ENCODE measurements at regions not wholly inside any gene's neighbourhood (a gene's known extent, or its start where the extent isn't known, plus 50 kb on each side); places are given as distances from the start of the nearest gene placed in this dataset.
A peak's percentile ranks its signal among the peaks of the same experiment; 100 is the strongest.

DNA sequence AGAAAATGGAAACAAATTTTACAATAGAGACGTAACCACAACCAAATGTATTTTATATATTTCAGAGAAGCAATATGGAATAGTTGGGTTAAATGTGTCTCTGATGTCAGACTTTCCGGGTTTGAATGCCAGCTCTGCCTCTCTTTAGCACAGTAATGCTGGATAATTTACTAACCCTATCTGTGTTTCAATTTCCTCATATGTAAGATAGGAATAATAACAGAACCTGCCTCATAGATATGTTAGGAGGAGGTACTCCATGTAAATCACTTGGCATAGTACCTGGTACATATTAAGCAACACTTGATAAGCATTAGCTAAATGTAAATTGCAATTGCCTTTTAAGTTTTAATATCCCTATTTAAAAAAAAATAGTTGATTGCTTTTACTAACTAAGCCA lies 231.3 kb upstream of the ZC3H15 start:
- no peak overlapping the region for H2AFZ ChIP-seq (ENCODE audit: low read length)
- H3K4me2 ChIP-seq (ENCODE audit: low read length): no peak overlapping the region
- DNase-seq: no peak
- intact Hi-C loops (cut with micrococcal nuclease): loop anchor here (10.0 kb wide), 1 partner anchor 190 kb away; no protein-coding TSS in a partner anchor
- no peak overlapping the region for H3K27ac ChIP-seq (ENCODE audit: low read length)
- no peaks in the 10 kb centered on the region for H3F3A ChIP-seq (ENCODE audit: low read length, unreplicated experiment)
- no peaks in the 10 kb centered on the region for H3K4me1 ChIP-seq (ENCODE audit: insufficient read depth, low read length)
- no peaks in the 10 kb centered on the region for H3K9me3 ChIP-seq (ENCODE audit: low read length)
- H3K36me3 ChIP-seq (ENCODE audit: low read depth, low read length): no peaks in the 10 kb centered on the region
- no peaks in the 10 kb centered on the region for H4K20me1 ChIP-seq (ENCODE audit: low read length)
- POLR2A ChIA-PET (ENCODE audit: unreplicated experiment): no interaction called here
- TF ChIP-seq EZH2phosphoT487 (IDR thresholded peaks at IDR 0.05; ENCODE audit: borderline replicate concordance, low read length) (no peak), EZH2 (IDR thresholded peaks at IDR 0.05; ENCODE audit: low read length, unreplicated experiment) (no peak)
- TF ChIP-seq, protein P1, sequence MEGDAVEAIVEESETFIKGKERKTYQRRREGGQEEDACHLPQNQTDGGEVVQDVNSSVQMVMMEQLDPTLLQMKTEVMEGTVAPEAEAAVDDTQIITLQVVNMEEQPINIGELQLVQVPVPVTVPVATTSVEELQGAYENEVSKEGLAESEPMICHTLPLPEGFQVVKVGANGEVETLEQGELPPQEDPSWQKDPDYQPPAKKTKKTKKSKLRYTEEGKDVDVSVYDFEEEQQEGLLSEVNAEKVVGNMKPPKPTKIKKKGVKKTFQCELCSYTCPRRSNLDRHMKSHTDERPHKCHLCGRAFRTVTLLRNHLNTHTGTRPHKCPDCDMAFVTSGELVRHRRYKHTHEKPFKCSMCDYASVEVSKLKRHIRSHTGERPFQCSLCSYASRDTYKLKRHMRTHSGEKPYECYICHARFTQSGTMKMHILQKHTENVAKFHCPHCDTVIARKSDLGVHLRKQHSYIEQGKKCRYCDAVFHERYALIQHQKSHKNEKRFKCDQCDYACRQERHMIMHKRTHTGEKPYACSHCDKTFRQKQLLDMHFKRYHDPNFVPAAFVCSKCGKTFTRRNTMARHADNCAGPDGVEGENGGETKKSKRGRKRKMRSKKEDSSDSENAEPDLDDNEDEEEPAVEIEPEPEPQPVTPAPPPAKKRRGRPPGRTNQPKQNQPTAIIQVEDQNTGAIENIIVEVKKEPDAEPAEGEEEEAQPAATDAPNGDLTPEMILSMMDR (conservative IDR thresholded peaks at IDR 0.05; ENCODE audit: low read depth, low read length): no peak
- H3K27me3 ChIP-seq (ENCODE audit: low read length): no peaks in the 10 kb centered on the region
- H3K4me3 ChIP-seq (ENCODE audit: low read length): no peak overlapping the region
- no peaks in the 10 kb centered on the region for H3K9me2 ChIP-seq (replicated peaks; ENCODE audit: low read length)
- CTCF ChIA-PET: no interaction called here
- BruUV-seq (replicated peaks): no TSS peak
- H3K79me2 ChIP-seq (ENCODE audit: low read length): no peaks in the 10 kb centered on the region
- no peak for ATAC-seq
- no peak overlapping the region for H3K9ac ChIP-seq (ENCODE audit: low read length)

DNA sequence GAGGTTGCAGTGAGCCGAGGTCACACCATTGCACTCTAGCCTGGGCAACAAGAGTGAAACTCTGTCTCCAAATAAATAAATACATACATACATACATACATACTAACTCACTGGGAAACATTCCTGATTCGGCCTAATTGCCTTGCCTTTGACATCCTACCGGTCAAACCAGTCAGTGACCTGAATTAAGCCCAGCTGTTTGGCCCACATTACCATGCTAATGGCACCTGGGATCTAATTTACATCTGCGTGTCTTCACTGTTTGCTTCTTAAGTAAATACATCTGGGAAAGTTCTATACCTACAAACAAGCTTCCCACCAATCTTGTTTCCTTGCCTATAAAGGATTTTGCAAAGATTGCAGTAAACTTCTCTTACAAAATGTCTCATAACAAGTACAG lies 230.2 kb upstream of the ZC3H15 start:
- Histone ChIP-seq H3K4me2 (ENCODE audit: low read length) (no peak overlapping the region), H3K9me2 (replicated peaks; ENCODE audit: low read length) (no peaks in the 10 kb centered on the region), H3F3A (ENCODE audit: low read length, unreplicated experiment) (no peaks in the 10 kb centered on the region), H3K27ac (ENCODE audit: low read length) (no peak overlapping the region), H3K9ac (ENCODE audit: low read length) (no peak overlapping the region), H3K9me3 (ENCODE audit: low read length) (no peaks in the 10 kb centered on the region), H3K4me3 (ENCODE audit: low read length) (no peak overlapping the region), H3K27me3 (ENCODE audit: low read length) (no peaks in the 10 kb centered on the region), H3K36me3 (ENCODE audit: low read depth, low read length) (no peaks in the 10 kb centered on the region), H4K20me1 (ENCODE audit: low read length) (no peaks in the 10 kb centered on the region), H3K79me2 (ENCODE audit: low read length) (no peaks in the 10 kb centered on the region), H3K4me1 (ENCODE audit: insufficient read depth, low read length) (no peaks in the 10 kb centered on the region), H2AFZ (ENCODE audit: low read length) (no peak overlapping the region)
- intact Hi-C loops (cut with micrococcal nuclease): loop anchor here (1.0 to 10.0 kb wide), 8 partner anchors 125 to 1048 kb away; no protein-coding TSS in a partner anchor
- no peak for TF ChIP-seq EZH2 (IDR thresholded peaks at IDR 0.05; ENCODE audit: low read length, unreplicated experiment)
- TF ChIP-seq, protein P1 (conservative IDR thresholded peaks at IDR 0.05; ENCODE audit: low read depth, low read length): no peak
- no peak for TF ChIP-seq EZH2phosphoT487 (IDR thresholded peaks at IDR 0.05; ENCODE audit: borderline replicate concordance, low read length)
- POLR2A ChIA-PET (ENCODE audit: unreplicated experiment): no interaction called here
- ATAC-seq (no peak), DNase-seq (no peak)
- BruUV-seq (replicated peaks): no TSS peak
- CTCF ChIA-PET: no interaction called here

DNA sequence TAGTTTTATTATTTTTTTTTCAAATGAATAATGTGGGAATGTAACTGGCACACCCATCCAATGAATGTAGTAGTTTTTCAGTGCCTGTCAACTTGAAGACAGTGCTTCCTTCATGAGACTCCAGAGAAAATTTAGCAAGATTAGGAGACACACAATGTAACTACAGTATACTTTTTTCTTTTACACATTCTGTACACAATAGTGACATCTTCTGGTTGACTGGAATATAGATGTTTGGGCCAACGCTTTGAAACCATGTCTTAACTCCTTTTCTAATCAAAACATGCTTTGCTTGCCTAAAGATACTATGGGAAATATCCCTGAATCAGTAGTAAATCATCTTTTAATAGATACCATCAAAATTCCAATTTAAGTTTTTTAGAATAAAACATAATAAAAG lies 229.5 kb upstream of the ZC3H15 start:
- peak; percentile 76 for DNase-seq
- Histone ChIP-seq H3K27me3 (ENCODE audit: low read length) (no peaks in the 10 kb centered on the region), H3K9ac (ENCODE audit: low read length) (no peak overlapping the region), H3K9me3 (ENCODE audit: low read length) (no peaks in the 10 kb centered on the region), H4K20me1 (ENCODE audit: low read length) (no peaks in the 10 kb centered on the region), H3F3A (ENCODE audit: low read length, unreplicated experiment) (no peaks in the 10 kb centered on the region), H3K4me1 (ENCODE audit: insufficient read depth, low read length) (no peaks in the 10 kb centered on the region), H3K36me3 (ENCODE audit: low read depth, low read length) (no peaks in the 10 kb centered on the region), H3K4me3 (ENCODE audit: low read length) (no peak overlapping the region), H3K27ac (ENCODE audit: low read length) (no peak overlapping the region), H3K9me2 (replicated peaks; ENCODE audit: low read length) (no peaks in the 10 kb centered on the region), H3K4me2 (ENCODE audit: low read length) (no peak overlapping the region), H2AFZ (ENCODE audit: low read length) (no peak overlapping the region), H3K79me2 (ENCODE audit: low read length) (no peaks in the 10 kb centered on the region)
- no TSS peak for BruUV-seq (replicated peaks)
- ChIA-PET CTCF (no interaction called here), POLR2A (ENCODE audit: unreplicated experiment) (no interaction called here)
- peak; percentile 78 for ATAC-seq
- TF ChIP-seq EZH2phosphoT487 (IDR thresholded peaks at IDR 0.05; ENCODE audit: borderline replicate concordance, low read length): no peak
- TF ChIP-seq EZH2 (IDR thresholded peaks at IDR 0.05; ENCODE audit: low read length, unreplicated experiment): no peak
- TF ChIP-seq, protein P1 (conservative IDR thresholded peaks at IDR 0.05; ENCODE audit: low read depth, low read length): peak; percentile 88
- intact Hi-C loops (cut with micrococcal nuclease): loop anchor here (1.0 to 10.0 kb wide), 8 partner anchors 126 to 1048 kb away; no protein-coding TSS in a partner anchor

All from PC-3 (cell line).